IPS-20b (cell line): ENCODE measurements at regions not wholly inside any gene's neighbourhood (a gene's known extent, or its start where the extent isn't known, plus 50 kb on each side); places are given as distances from the start of the nearest gene placed in this dataset.

ENCODE experiments used
- H3K27ac ChIP-seq: one replicate; pipeline ENCODE4 v1.5.1; 2013; ENCODE audit warnings: low read length
- H3K27me3 ChIP-seq: 2 replicates; pipeline ENCODE4 v1.6.1; 2013; ENCODE audit warnings: mild to moderate bottlenecking, low read length, inconsistent platforms; ENCODE audit not compliant: insufficient read depth
- H3K36me3 ChIP-seq: 2 replicates; pipeline ENCODE4 v1.6.1; 2013; ENCODE audit warnings: low read depth, mild to moderate bottlenecking, inconsistent platforms, low read length, moderate library complexity; ENCODE audit not compliant: insufficient read depth
- H3K4me1 ChIP-seq: 2 replicates; pipeline ENCODE4 v1.6.1; 2013; ENCODE audit warnings: mild to moderate bottlenecking, control low read depth, inconsistent platforms, low read length, moderate library complexity; ENCODE audit not compliant: insufficient read depth
- H3K4me3 ChIP-seq: 2 replicates; pipeline ENCODE4 v1.5.1; 2013; ENCODE audit warnings: mild to moderate bottlenecking, low read length, inconsistent platforms
- H3K9ac ChIP-seq: 2 replicates; pipeline ENCODE4 v1.6.1; 2013; ENCODE audit warnings: low read depth, mild to moderate bottlenecking, inconsistent platforms, low read length, moderate library complexity
- H3K9me3 ChIP-seq: 2 replicates; pipeline ENCODE4 v1.6.1; 2013; ENCODE audit warnings: mild to moderate bottlenecking, low read depth, low read length, inconsistent platforms; ENCODE audit not compliant: insufficient read depth

- H3K27me3 ChIP-seq = peaks cover 96% of the 10 kb centered on the region
Measured at GRCh38 chr20:61135968-61136367, 116.1 kb upstream of the CDH4 start.

GRCh38 chr20:61138566-61138965, 113.5 kb upstream of the CDH4 start:
- H3K27me3 ChIP-seq = peaks cover 92% of the 10 kb centered on the region

More at GRCh38 chr20:61135968-61136367, 116.1 kb upstream of the CDH4 start:
- no peak overlapping the region for H3K9ac ChIP-seq
- no peaks in the 10 kb centered on the region for H3K4me1 ChIP-seq
- H3K36me3 ChIP-seq = no peaks in the 10 kb centered on the region
- no peak overlapping the region for H3K27ac ChIP-seq
- no peak overlapping the region for H3K4me3 ChIP-seq
- no peaks in the 10 kb centered on the region for H3K9me3 ChIP-seq

GRCh38 chr20:61139031-61139430, 113.0 kb upstream of the CDH4 start:
- peaks cover 92% of the 10 kb centered on the region for H3K27me3 ChIP-seq
- no peak overlapping the region for H3K27ac ChIP-seq
- no peak overlapping the region for H3K4me3 ChIP-seq
- no peaks in the 10 kb centered on the region for H3K4me1 ChIP-seq
- H3K36me3 ChIP-seq = no peaks in the 10 kb centered on the region
- no peak overlapping the region for H3K9ac ChIP-seq
- no peaks in the 10 kb centered on the region for H3K9me3 ChIP-seq

More at GRCh38 chr20:61138566-61138965, 113.5 kb upstream of the CDH4 start:
- no peak overlapping the region for H3K9ac ChIP-seq
- H3K4me1 ChIP-seq = no peaks in the 10 kb centered on the region
- H3K27ac ChIP-seq = no peak overlapping the region
- H3K36me3 ChIP-seq = no peaks in the 10 kb centered on the region
- no peaks in the 10 kb centered on the region for H3K9me3 ChIP-seq
- H3K4me3 ChIP-seq = no peak overlapping the region

- H3K27me3 ChIP-seq = peaks cover 92% of the 10 kb centered on the region
- no peak overlapping the region for H3K9ac ChIP-seq
Measured at GRCh38 chr20:61140576-61140975, 111.5 kb upstream of the CDH4 start.

GRCh38 chr20:61146023-61146422, 106.0 kb upstream of the CDH4 start:
- Histone ChIP-seq H3K27ac (no peak overlapping the region), H3K9ac (no peak overlapping the region), H3K27me3 (peaks cover 85% of the 10 kb centered on the region), H3K36me3 (no peaks in the 10 kb centered on the region), H3K4me3 (no peak overlapping the region), H3K9me3 (no peaks in the 10 kb centered on the region), H3K4me1 (no peaks in the 10 kb centered on the region)

More at GRCh38 chr20:61140576-61140975, 111.5 kb upstream of the CDH4 start:
- Histone ChIP-seq H3K4me1 (no peaks in the 10 kb centered on the region), H3K4me3 (no peak overlapping the region), H3K27ac (no peak overlapping the region), H3K36me3 (no peaks in the 10 kb centered on the region), H3K9me3 (no peaks in the 10 kb centered on the region)

GRCh38 chr20:61149636-61150035, 102.4 kb upstream of the CDH4 start:
- Histone ChIP-seq H3K9me3 (no peaks in the 10 kb centered on the region), H3K27me3 (peaks cover 87% of the 10 kb centered on the region), H3K36me3 (no peaks in the 10 kb centered on the region), H3K4me3 (no peak overlapping the region), H3K27ac (no peak overlapping the region), H3K9ac (no peak overlapping the region), H3K4me1 (no peaks in the 10 kb centered on the region)

GRCh38 chr20:61157301-61157700, 94.8 kb upstream of the CDH4 start:
- no peaks in the 10 kb centered on the region for H3K4me1 ChIP-seq
- H3K27me3 ChIP-seq = peaks cover 69% of the 10 kb centered on the region
- H3K9me3 ChIP-seq = no peaks in the 10 kb centered on the region
- no peaks in the 10 kb centered on the region for H3K36me3 ChIP-seq
- no peak overlapping the region for H3K27ac ChIP-seq
- H3K9ac ChIP-seq = no peak overlapping the region
- H3K4me3 ChIP-seq = no peak overlapping the region

- no peak overlapping the region for H3K27ac ChIP-seq
- H3K36me3 ChIP-seq = no peaks in the 10 kb centered on the region
- H3K9ac ChIP-seq = no peak overlapping the region
- no peak overlapping the region for H3K4me3 ChIP-seq
- H3K4me1 ChIP-seq = no peaks in the 10 kb centered on the region
- H3K9me3 ChIP-seq = no peaks in the 10 kb centered on the region
- H3K27me3 ChIP-seq = peaks cover 71% of the 10 kb centered on the region
Measured at GRCh38 chr20:61159957-61160686, 91.9 kb upstream of the CDH4 start.

- peaks cover 69% of the 10 kb centered on the region for H3K27me3 ChIP-seq
- no peak overlapping the region for H3K9ac ChIP-seq
- H3K9me3 ChIP-seq = no peaks in the 10 kb centered on the region
- no peaks in the 10 kb centered on the region for H3K36me3 ChIP-seq
- no peak overlapping the region for H3K4me3 ChIP-seq
- no peak overlapping the region for H3K27ac ChIP-seq
- no peaks in the 10 kb centered on the region for H3K4me1 ChIP-seq
Measured at GRCh38 chr20:61161726-61162390, 90.2 kb upstream of the CDH4 start.

GRCh38 chr20:61162451-61162850, 89.6 kb upstream of the CDH4 start:
- Histone ChIP-seq H3K27ac (no peak overlapping the region), H3K9me3 (no peaks in the 10 kb centered on the region), H3K36me3 (no peaks in the 10 kb centered on the region), H3K4me3 (no peak overlapping the region), H3K27me3 (peaks cover 66% of the 10 kb centered on the region), H3K9ac (no peak overlapping the region), H3K4me1 (no peaks in the 10 kb centered on the region)

- H3K4me1 ChIP-seq = no peaks in the 10 kb centered on the region
- no peak overlapping the region for H3K27ac ChIP-seq
- no peaks in the 10 kb centered on the region for H3K9me3 ChIP-seq
- peaks cover 63% of the 10 kb centered on the region for H3K27me3 ChIP-seq
- H3K9ac ChIP-seq = no peak overlapping the region
- H3K4me3 ChIP-seq = no peak overlapping the region
- no peaks in the 10 kb centered on the region for H3K36me3 ChIP-seq
Measured at GRCh38 chr20:61163031-61163430, 89.0 kb upstream of the CDH4 start.

- Histone ChIP-seq H3K27me3 (peaks cover 48% of the 10 kb centered on the region), H3K27ac (no peak overlapping the region), H3K9ac (no peak overlapping the region), H3K9me3 (no peaks in the 10 kb centered on the region), H3K4me3 (no peak overlapping the region), H3K4me1 (peaks cover 9% of the 10 kb centered on the region; the same call in 1 of the 2 replicates), H3K36me3 (no peaks in the 10 kb centered on the region)
Measured at GRCh38 chr20:61166324-61166723, 85.7 kb upstream of the CDH4 start.
